NCI-H2081 (cell line): ENCODE measurements at regions not wholly inside any gene's neighbourhood (a gene's known extent, or its start where the extent isn't known, plus 50 kb on each side); places are given as distances from the start of the nearest gene placed in this dataset.

Experiments used
- DNase-seq, 2 experiments: peaks; one replicate each; lab custom pipeline; 2025; lab: John Stamatoyannopoulos, UW

GRCh38 chr7:22586786-22587140 is 86.8 kb upstream of the STEAP1B start:
- no peak for DNase-seq

- no peak for DNase-seq
Observed at GRCh38 chr7:22586101-22586785, 86.3 kb upstream of the STEAP1B start.

DNA sequence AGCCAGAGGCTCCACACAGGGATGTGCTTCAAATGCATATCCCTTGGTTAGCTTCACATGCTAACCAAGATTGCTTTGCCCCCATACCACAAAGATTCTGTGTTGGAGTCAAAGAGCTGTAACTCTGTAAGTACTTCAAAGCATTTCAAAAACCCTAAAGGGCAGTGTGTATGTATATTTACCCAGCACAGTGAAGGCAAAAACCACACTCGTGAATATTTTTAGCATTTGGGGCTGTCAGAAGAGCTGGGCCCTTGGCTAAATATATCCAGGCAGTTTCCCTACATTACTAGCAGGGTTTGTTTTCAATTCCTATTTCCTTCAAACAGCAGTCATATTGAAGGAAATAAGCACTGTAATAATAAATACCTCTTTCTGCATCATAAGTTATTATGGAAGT is 84.2 kb upstream of the STEAP1B start:
- no peak for DNase-seq

DNA sequence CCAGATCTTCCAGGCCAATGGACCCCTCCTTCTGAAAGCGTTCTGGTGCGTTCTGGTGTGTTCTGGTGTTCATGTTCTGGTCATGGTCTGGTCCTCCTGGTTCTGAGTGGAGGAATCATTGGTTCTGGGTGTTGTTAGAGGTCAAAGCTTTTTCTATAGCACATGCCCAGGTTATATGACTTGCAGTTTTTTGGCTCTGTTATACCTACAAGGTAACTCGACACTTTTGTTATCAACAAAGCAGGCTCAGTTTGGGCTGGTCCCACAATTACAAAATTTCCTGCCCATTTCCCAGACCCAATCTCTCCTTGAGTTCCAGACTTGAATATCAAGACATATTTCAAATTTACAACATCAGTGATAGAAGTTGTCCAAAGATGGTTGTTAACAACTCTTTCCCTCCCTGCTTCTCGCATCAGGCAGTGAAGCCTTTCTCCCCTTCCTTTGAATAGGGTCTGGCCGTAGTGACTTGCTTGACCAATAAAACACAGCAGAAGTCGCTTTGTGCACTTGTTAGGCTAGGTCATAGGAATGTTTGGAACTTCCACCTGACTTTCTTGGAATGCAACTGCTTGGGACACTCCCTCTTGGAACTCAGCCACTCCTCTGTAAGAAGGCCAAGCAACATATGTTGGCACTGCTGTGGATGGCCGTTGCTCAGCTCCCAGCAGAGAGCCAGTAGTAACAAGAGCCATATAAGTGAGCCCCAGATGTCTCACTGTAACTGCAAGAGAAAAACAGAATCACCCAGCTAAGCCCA is 83.1 kb upstream of the STEAP1B start:
- no peak for DNase-seq

DNA sequence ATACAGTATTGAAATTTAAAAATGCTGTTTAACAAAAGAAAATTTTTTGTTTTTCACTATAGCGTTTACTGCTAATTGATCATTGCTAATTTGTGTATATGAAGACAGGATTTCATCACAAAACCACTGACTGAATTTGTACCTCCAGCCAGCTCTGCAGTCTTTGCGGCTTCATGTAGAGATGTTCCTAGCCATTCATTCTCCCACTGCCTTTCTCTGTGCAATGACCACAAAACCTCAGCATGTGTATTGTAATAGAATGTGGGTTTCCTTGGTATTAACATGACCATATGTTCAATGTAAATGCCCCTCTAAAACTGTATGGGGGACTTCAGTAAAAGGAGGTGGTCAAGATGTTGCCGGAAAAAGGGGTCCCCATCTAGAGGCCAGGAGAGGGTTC is 81.1 kb upstream of the STEAP1B start:
- DNase-seq, result no peak

DNA sequence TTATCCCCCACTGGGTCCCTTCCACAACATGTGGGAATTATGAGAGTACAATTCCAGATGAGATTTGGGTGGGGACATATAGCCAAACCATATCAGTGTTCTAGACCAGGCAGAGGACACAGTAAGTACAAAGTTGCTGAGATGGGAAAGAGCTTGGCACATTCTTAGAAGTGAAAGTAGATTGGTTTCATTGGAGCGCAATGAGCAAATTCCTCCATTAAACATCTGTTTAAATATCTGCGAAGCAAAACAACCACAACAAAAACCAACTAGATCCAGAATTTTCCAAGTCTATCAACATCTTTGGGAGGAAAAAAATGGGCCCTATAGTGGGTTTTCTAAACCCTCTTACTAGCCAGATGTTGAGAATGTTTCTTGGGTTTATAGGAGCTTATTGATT is 80.0 kb upstream of the STEAP1B start:
- DNase-seq, result no peak

DNA sequence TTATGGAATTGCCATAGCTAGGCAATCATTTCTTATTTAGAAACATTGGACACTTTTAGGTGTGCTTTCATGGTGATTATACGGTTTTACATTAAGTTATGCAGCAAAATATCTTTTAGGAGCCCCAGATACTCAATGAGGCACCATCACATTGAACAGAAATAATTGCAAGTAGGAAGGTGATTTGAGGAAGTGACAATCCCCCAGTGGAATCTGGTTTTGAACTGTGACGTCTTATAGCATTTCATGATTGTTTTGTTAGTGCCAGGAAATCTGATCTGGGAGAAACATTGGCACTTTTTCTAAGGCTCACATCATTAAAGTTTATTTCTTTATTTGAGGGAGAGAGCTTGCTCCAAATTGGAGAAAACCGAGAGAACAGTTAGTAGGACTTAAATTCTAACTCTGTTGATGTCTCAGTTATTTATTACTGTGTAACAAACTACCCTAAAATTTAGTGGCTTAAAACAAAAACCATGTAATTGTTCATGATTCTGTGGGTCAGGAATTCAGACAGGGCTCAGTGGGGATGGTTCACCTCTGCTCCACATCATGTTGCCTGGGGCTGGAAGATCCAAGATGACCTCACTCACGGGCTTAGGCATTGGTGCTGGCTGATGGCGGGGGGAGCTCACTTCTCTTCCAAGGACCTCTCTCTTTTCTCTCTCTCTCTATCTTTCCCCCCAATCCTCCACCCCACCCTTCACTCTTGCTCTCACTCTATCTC is 78.2 kb upstream of the STEAP1B start:
- no peak for DNase-seq

DNA sequence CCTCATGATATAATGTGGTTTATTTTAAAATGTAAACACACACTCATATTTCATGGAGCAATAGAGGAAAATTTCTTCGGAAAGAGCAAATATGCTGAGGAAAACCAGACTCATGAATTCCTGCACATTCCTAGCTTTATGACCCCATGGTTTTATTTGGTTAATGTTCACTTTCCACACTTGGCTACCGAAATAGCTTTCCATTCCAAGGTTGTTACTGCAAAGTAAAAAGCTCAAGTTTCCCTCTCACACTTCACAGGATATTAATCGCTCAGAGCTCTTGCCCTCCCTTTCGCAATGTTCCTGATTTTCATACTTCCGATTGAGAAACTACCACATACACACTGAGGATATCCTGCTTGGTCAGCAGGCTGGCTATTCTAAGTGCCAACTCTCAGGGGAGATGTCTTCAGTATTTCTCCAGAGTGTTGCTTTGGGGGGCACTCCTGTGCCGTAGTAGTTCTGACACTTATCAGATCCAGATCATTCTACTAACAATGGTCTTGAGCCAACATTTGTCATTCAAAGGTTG is 77.5 kb upstream of the STEAP1B start:
- no peak for DNase-seq

DNA sequence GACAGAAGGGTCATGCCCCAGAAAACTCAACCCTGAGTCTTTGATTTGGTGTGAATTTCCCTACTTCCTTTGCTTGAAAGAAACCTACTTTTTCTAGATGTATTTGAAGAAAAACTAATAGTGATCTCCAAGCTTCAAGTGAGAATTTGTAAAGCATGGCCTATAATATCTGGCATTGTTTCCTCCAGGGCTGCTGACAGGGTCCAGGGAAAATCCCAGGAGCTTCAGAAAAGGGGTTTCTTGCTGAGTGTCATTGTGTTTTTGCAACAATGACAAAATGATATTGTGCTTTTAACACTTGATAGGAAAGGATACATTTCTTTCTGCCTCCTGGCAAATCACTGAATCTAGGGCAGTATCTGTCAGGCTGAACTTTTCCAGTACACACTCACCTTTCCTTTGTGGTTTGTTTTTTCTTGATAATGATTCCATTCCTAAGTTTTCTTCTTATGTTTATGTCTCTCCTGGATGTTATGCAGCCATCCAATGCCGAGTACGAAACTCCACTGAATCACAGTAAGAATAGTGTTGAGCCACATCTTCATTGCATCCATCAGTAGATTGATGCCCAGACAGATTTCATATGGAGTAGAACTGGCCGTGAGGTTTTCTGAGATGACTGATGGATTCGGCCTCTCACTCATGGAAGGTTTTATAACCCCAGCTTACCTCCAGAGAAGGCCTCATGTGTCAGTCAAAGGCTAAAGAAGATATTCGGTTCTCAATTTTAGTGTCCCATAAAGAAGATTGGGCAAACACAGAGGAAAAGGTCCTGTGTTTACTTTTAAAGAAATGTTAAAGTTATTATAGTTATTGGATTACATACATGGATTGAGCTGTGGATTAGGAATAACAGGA is 76.9 kb upstream of the STEAP1B start:
- no peak for DNase-seq

- no peak for DNase-seq
Observed at GRCh38 chr7:22574754-22575520, 74.9 kb upstream of the STEAP1B start.

GRCh38 chr7:22572937-22573336 is 72.9 kb upstream of the STEAP1B start:
- no peak for DNase-seq

- no peak for DNase-seq
Observed at GRCh38 chr7:22572292-22572691, 72.3 kb upstream of the STEAP1B start.

DNA sequence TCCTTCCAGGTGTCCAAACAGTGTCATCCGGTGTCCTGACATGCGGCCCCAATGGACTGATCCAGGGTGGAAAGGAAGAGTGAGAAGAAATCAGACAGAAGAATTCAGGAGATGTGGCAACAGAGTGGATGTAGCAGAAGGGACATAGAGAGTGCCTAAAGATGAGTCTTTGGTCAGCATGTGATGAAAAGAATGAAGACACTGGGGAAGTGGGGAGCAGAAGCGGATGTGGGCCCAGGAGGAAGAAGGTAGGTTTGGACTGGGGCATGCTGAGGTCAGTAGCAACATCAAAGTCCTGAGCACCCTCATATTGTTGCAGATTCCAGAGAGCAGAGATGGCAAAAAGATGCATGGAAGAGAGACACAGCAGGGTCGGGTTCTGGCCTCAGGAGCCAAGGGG is 71.8 kb upstream of the STEAP1B start:
- DNase-seq, result no peak

- no peak for DNase-seq
Observed at GRCh38 chr7:22569586-22570321, 69.8 kb upstream of the STEAP1B start.

- no peak for DNase-seq
Observed at GRCh38 chr7:22566592-22566991, 66.6 kb upstream of the STEAP1B start.

DNA sequence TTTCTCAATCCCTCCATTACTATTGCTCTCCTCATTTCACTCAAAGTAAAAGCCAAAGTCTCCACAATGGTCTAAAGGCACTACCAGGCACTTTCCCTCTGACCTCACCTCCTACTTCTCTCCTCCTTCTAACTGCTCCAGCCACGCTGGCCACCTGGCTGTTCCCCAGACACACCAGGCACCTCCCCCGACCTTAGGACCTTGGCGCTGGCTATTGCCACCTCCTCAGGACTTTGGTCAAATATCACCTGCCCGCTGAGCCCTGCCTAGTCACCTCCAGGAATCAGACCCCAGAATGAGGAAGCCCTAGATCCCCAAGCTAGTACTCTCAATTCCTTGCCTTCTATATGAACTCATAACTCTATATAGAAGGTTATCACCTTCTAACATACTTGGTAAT is 66.2 kb upstream of the STEAP1B start:
- no peak for DNase-seq

DNA sequence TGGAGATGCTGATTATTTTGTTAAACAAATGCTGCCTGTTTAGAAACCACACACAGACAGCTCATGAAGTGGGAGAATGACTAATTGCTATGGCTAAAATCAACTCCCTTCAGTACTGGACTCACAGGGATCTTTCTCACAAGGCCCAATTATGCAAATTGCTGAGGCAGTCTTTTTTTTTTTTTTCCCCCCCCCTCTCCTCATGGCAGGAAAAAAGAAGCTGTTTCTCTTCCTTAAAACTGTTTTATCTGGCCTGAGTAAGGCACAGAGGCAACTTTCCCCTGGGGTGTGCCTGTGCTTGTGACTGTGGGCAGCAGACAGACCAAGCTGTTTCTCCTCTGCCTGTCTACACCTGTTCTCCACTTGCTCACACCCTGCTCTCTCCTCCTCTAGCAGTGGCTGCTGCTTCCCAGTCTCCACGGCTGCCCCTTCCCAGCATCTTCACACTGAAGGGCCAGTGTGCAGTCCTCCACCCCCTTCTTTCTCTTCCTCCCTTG is 65.4 kb upstream of the STEAP1B start:
- no peak for DNase-seq

DNA sequence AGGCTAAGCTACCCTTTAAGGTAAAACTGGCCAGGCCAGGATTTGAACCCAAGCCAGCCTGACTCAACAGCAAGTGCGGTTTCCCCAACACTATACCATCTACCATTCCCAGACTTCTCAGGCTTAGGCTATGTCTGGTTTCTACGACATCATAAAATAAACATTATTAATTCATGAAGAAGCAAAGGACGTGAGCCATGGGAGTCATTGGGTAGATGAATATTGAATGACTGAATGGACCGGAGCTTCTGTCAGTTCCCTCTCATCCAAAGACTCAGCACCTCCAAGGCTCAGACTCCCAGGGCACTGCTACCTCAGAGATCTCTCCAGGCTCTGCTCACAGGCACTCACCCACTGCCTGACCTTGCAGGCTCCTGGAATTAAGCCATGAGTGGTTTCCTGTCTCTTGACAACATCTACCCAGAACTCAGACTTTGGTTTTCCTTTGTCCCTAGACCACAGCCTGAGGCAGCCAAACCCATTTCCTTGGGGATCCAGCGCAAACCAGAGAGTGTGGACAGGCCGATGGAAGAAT is 64.6 kb upstream of the STEAP1B start:
- DNase-seq, result peak in 1 of 2 experiments; percentile 30

- DNase-seq, result peak; percentile 26 to 67
Observed at GRCh38 chr7:22563621-22564241, 63.7 kb upstream of the STEAP1B start.
